ENCODE measurements at regions not wholly inside any gene's neighbourhood (a gene's known extent, or its start where the extent isn't known, plus 50 kb on each side); places are given as distances from the start of the nearest gene placed in this dataset.

- no peak overlapping the region for H3K27ac ChIP-seq
- H3K4me3 ChIP-seq, result no peak overlapping the region
Measured at GRCh38 chr5:171622010-171622409, 163.6 kb upstream of the SMIM23 start.

- no peak overlapping the region for H3K4me3 ChIP-seq
- H3K27ac ChIP-seq, result no peak overlapping the region
Measured at GRCh38 chr5:171623107-171623506, 162.5 kb upstream of the SMIM23 start.

GRCh38 chr5:171623551-171624097, 162.0 kb upstream of the SMIM23 start:
- H3K4me3 ChIP-seq, result no peak overlapping the region
- H3K27ac ChIP-seq, result no peak overlapping the region

GRCh38 chr5:171624396-171624795, 161.2 kb upstream of the SMIM23 start:
- Histone ChIP-seq H3K4me3 (no peak overlapping the region), H3K27ac (no peak overlapping the region)

GRCh38 chr5:171625646-171626045, 160.0 kb upstream of the SMIM23 start:
- no peak overlapping the region for H3K27ac ChIP-seq
- no peak overlapping the region for H3K4me3 ChIP-seq

- no peak overlapping the region for H3K27ac ChIP-seq
- no peak overlapping the region for H3K4me3 ChIP-seq
Measured at GRCh38 chr5:171627936-171628632, 157.5 kb upstream of the SMIM23 start.

- no peak overlapping the region for H3K27ac ChIP-seq
- H3K4me3 ChIP-seq, result no peak overlapping the region
Measured at GRCh38 chr5:171628633-171628974, 157.0 kb upstream of the SMIM23 start.

GRCh38 chr5:171629221-171629620, 156.4 kb upstream of the SMIM23 start:
- no peak overlapping the region for H3K4me3 ChIP-seq

GRCh38 chr5:171629628-171630349, 155.8 kb upstream of the SMIM23 start:
- H3K4me3 ChIP-seq, result no peak overlapping the region
- no peak overlapping the region for H3K27ac ChIP-seq

More at GRCh38 chr5:171629221-171629620, 156.4 kb upstream of the SMIM23 start:
- H3K27ac ChIP-seq, result no peak overlapping the region

GRCh38 chr5:171630350-171631065, 155.1 kb upstream of the SMIM23 start:
- Histone ChIP-seq H3K27ac (no peak overlapping the region), H3K4me3 (no peak overlapping the region)

GRCh38 chr5:171632616-171633015, 153.0 kb upstream of the SMIM23 start:
- Histone ChIP-seq H3K4me3 (no peak overlapping the region), H3K27ac (no peak overlapping the region)

GRCh38 chr5:171633776-171634470, 151.7 kb upstream of the SMIM23 start:
- Histone ChIP-seq H3K4me3 (no peak overlapping the region), H3K27ac (no peak overlapping the region)

- Histone ChIP-seq H3K4me3 (no peak overlapping the region), H3K27ac (no peak overlapping the region)
Measured at GRCh38 chr5:171634511-171634910, 151.1 kb upstream of the SMIM23 start.

GRCh38 chr5:171635028-171635427, 150.6 kb upstream of the SMIM23 start:
- no peak overlapping the region for H3K4me3 ChIP-seq
- H3K27ac ChIP-seq, result no peak overlapping the region

- Histone ChIP-seq H3K4me3 (no peak overlapping the region), H3K27ac (no peak overlapping the region)
Measured at GRCh38 chr5:171635561-171636245, 149.9 kb upstream of the SMIM23 start.

- H3K27ac ChIP-seq, result no peak overlapping the region
- H3K4me3 ChIP-seq, result no peak overlapping the region
Measured at GRCh38 chr5:171637811-171638210, 147.8 kb upstream of the SMIM23 start.

- no peak overlapping the region for H3K27ac ChIP-seq
Measured at GRCh38 chr5:171639205-171639621, 146.4 kb upstream of the SMIM23 start.

GRCh38 chr5:171639966-171640365, 145.7 kb upstream of the SMIM23 start:
- H3K27ac ChIP-seq, result peak overlapping the region in 1 of 21 experiments; percentile 55
- H3K4me3 ChIP-seq, result no peak overlapping the region

More at GRCh38 chr5:171639205-171639621, 146.4 kb upstream of the SMIM23 start:
- H3K4me3 ChIP-seq, result no peak overlapping the region

GRCh38 chr5:171640480-171640879, 145.1 kb upstream of the SMIM23 start:
- no peak overlapping the region for H3K4me3 ChIP-seq
- H3K27ac ChIP-seq, result peak overlapping the region in 1 of 21 experiments; percentile 36
